GM18502 (cell line): ENCODE measurements at regions not wholly inside any gene's neighbourhood (a gene's known extent, or its start where the extent isn't known, plus 50 kb on each side); places are given as distances from the start of the nearest gene placed in this dataset.
"Not testable (repeated sequence)": the region's sequence is repeated elsewhere in the genome, so short reads cannot be mapped to it uniquely, and the experiment has no call there.

Source experiments
- ATAC-seq: cut with Tn5 transposase; IDR thresholded peaks from one replicate; pipeline ENCODE4 v1.9.1; 2021; ENCODE audit warnings: mild to moderate bottlenecking; ENCODE audit not compliant: unreplicated experiment, poor library complexity

DNA sequence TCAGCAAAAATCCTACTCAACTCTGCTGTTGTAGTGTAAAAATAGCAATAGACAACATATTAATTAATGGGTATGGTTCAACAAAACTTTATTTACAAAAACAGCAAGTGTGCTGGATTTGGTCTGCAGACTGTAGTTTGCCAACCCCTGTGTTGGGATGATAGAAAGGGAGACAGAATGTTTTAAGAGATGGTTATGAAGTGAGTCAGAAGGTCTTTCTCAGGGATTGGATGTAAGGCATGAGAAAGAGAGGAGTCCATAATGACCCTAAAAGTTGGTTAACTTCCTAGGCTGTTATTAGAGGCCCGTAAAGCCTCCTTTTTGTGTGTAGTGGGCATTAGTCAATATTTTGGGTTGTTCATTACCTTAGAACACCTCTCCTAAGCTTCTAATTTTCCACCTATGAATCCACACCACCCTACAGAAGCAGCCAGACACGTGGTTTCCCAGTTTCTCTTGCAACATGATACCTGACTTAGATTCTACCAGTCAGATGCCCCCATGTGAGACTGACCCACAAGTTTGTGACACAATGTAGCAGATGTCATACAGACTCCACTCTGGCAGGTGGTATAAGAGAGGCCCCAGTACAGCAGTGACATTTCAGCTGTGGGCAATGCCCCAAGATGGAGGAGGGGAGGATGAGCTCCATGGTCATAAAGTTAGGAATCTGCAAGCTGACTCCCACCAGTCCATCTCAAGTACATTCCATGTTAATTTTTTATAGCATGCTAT is 1015.6 kb downstream of the KCNMA1 start:
- ATAC-seq = no peak

- ATAC-seq = no peak
Observed at GRCh38 chr10:76618641-76619040, 1019.0 kb downstream of the KCNMA1 start.

GRCh38 chr10:76618171-76618570 is 1019.4 kb downstream of the KCNMA1 start:
- ATAC-seq = no peak

DNA sequence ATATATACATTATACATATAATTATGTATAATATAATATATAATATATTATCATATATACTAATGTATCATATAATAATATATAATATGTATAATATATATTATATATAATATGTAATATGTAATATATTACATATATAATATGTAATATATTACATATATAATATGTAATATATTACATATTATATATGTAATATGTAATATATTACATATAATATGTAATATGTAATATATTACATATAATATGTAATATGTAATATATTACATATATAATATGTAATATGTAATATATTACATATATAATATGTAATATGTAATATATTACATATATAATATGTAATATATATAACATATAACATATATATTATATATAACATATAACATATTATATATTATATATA is 1020.9 kb downstream of the KCNMA1 start:
- not testable (repeated sequence) for ATAC-seq

GRCh38 chr10:76615049-76615448 is 1022.6 kb downstream of the KCNMA1 start:
- no peak for ATAC-seq
